ENCODE measurements at regions not wholly inside any gene's neighbourhood (a gene's known extent, or its start where the extent isn't known, plus 50 kb on each side); places are given as distances from the start of the nearest gene placed in this dataset.

GRCh38 chr17:74045608-74046280 is 157.7 kb upstream of the RPL38 start:
- no peak for DNase-seq (ENCODE audit: low read depth in 2 of 2)

GRCh38 chr17:74049167-74049966 is 154.1 kb upstream of the RPL38 start:
- no peak for DNase-seq (ENCODE audit: low read depth in 2 of 2)

GRCh38 chr17:74049967-74050458 is 153.5 kb upstream of the RPL38 start:
- DNase-seq (ENCODE audit: low read depth in 2 of 2), result no peak

- DNase-seq (ENCODE audit: low read depth in 2 of 2), result no peak
Measured at GRCh38 chr17:74051348-74051747, 152.1 kb upstream of the RPL38 start.

- no peak for DNase-seq (ENCODE audit: low read depth in 2 of 2)
Measured at GRCh38 chr17:74052993-74053711, 150.3 kb upstream of the RPL38 start.

- no peak for DNase-seq (ENCODE audit: low read depth in 2 of 2)
Measured at GRCh38 chr17:74053712-74054078, 149.8 kb upstream of the RPL38 start.

- DNase-seq (ENCODE audit: low read depth in 2 of 2), result no peak
Measured at GRCh38 chr17:74054249-74054648, 149.2 kb upstream of the RPL38 start.

GRCh38 chr17:74055508-74056160 is 147.8 kb upstream of the RPL38 start:
- DNase-seq (ENCODE audit: low read depth in 2 of 2), result no peak

GRCh38 chr17:74059479-74060240 is 143.8 kb upstream of the RPL38 start:
- DNase-seq (ENCODE audit: low read depth in 2 of 2), result no peak

- DNase-seq (ENCODE audit: low read depth in 2 of 2), result no peak
Measured at GRCh38 chr17:74061758-74062157, 141.7 kb upstream of the RPL38 start.

- no peak for DNase-seq (ENCODE audit: low read depth in 2 of 2)
Measured at GRCh38 chr17:74062234-74062633, 141.2 kb upstream of the RPL38 start.

GRCh38 chr17:74063439-74063838 is 140.0 kb upstream of the RPL38 start:
- DNase-seq (ENCODE audit: low read depth in 2 of 2), result no peak

- no peak for DNase-seq (ENCODE audit: low read depth in 2 of 2)
Measured at GRCh38 chr17:74070374-74070773, 133.1 kb upstream of the RPL38 start.

GRCh38 chr17:74070998-74071679 is 132.3 kb upstream of the RPL38 start:
- no peak for DNase-seq (ENCODE audit: low read depth in 2 of 2)

- no peak for DNase-seq (ENCODE audit: low read depth in 2 of 2)
Measured at GRCh38 chr17:74072340-74072739, 131.1 kb upstream of the RPL38 start.

GRCh38 chr17:74076446-74076845 is 127.0 kb upstream of the RPL38 start:
- DNase-seq (ENCODE audit: low read depth in 2 of 2), result no peak

- no peak for DNase-seq (ENCODE audit: low read depth in 2 of 2)
Measured at GRCh38 chr17:74077231-74077630, 126.2 kb upstream of the RPL38 start.

- no peak for DNase-seq (ENCODE audit: low read depth in 2 of 2)
Measured at GRCh38 chr17:74078363-74078941, 125.0 kb upstream of the RPL38 start.

- no peak for DNase-seq (ENCODE audit: low read depth in 2 of 2)
Measured at GRCh38 chr17:74079537-74080300, 123.8 kb upstream of the RPL38 start.
